Body of pancreas (tissue), 4 donors: ENCODE measurements at regions not wholly inside any gene's neighbourhood (a gene's known extent, or its start where the extent isn't known, plus 50 kb on each side); places are given as distances from the start of the nearest gene placed in this dataset.

Experiments used
- ATAC-seq: fragments of 150-250 bp; one replicate; pipeline ENCODE4 v1.9.1; 2016
- DNase-seq, 4 donors: peaks; one replicate each; pipeline ENCODE4 v3.0.0-alpha.2; 2019
- H3K27ac ChIP-seq, 4 donors: fragments of 200-600 bp; sonication (generic); 1 replicate in 3 of 4; 2 replicates in 1 of 4; pipeline versions ENCODE4 v1.5.1 to v1.6.1; 2016 to 2019; ENCODE audit warnings: mild to moderate bottlenecking in 1 of 4, mixed read lengths in 1 of 4, moderate library complexity in 1 of 4
- H3K27me3 ChIP-seq, 2 donors: fragments of 200-600 bp; sonication (generic); one replicate each; pipeline ENCODE4 v1.6.0; 2016; ENCODE audit warnings: mild to moderate bottlenecking in 1 of 2
- H3K36me3 ChIP-seq, 2 donors: fragments of 200-600 bp; sonication (generic); replicated peaks in 1 of 2; 2 replicates each; pipeline ENCODE4 v1.5.1; 2016; ENCODE audit warnings: low read depth in 2 of 2; ENCODE audit not compliant: insufficient read depth in 1 of 2
- H3K4me1 ChIP-seq: fragments of 200-600 bp; sonication (generic); one replicate; pipeline ENCODE4 v1.6.0; 2016
- H3K4me3 ChIP-seq, 2 donors: fragments of 200-600 bp; sonication (generic); 1 replicate in 1 of 2; 2 replicates in 1 of 2; pipeline ENCODE4 v1.5.1; 2016 to 2019
- H3K9me3 ChIP-seq, 3 donors: fragments of 200-600 bp; sonication (generic); 1 replicate in 2 of 3; 2 replicates in 1 of 3; pipeline ENCODE4 v1.5.1; 2016
- CTCF ChIP-seq, 7 experiments: fragments of 450-650 bp in 4 of 7; fragments of 200-600 bp in 3 of 7; sonication (generic) in 3 of 7; IDR thresholded peaks; one replicate each; pipeline ENCODE4 v1.5.1; 2016 to 2019; ENCODE audit warnings: antibody characterized with exemption in 7 of 7
- POLR2A ChIP-seq, 3 donors: fragments of 450-650 bp; IDR thresholded peaks; one replicate each; pipeline ENCODE4 v1.6.1; 2016; ENCODE audit warnings: antibody characterized with exemption in 3 of 3, mild to moderate bottlenecking in 2 of 3
- WGBS, 2 donors: methylation state at CpG; one replicate each; pipeline ENCODE4 v1.1.5; 2017; 5-methylcytosine and 5-hydroxymethylcytosine counted together
- intact Hi-C: fragments of 100-400 bp; cut with DNase I; formaldehyde crosslinking; loops from one replicate; pipeline ENCODE4 v1.15.1; 2023

DNA sequence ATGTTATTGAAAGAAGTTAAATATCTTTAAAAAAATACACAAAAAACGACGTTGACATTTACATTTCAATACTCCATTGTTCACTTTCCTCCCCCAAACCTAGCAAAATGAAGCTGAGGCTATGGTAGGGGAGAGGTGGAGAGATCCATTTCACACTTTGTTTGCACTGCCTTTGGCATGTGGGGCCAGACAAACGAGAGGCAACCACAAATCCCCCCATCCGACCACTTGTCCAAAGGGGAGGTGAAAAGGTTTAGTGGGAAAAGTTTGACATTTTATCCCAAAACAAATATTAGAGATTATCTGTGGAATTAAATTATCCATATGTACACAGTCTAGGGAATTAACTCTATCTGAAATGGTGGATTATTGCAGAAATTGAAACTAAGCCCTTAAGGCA is 261.7 kb upstream of the FIGN start:
- H3K36me3 ChIP-seq = no peaks in the 10 kb centered on the region
- no peak overlapping the region for H3K27ac ChIP-seq
- intact Hi-C loops = no loop called here
- H3K4me3 ChIP-seq = no peak overlapping the region
- DNase-seq (no peak), ATAC-seq (no peak)
- no peaks in the 10 kb centered on the region for H3K27me3 ChIP-seq
- WGBS, 2 donors = 29 to 42% methylated on average over 4 of the region's 4 CpGs
- no peaks in the 10 kb centered on the region for H3K4me1 ChIP-seq
- TF ChIP-seq CTCF (IDR thresholded peaks at IDR 0.05) (no peak), POLR2A (IDR thresholded peaks at IDR 0.05) (no peak)
- no peaks in the 10 kb centered on the region for H3K9me3 ChIP-seq

GRCh38 chr2:163990541-163990940 is 254.7 kb upstream of the FIGN start:
- TF ChIP-seq POLR2A (IDR thresholded peaks at IDR 0.05) (no peak), CTCF (IDR thresholded peaks at IDR 0.05) (no peak)
- H3K4me3 ChIP-seq = no peak overlapping the region
- WGBS, 2 donors = 60 to 62% methylated on average over 2 of the region's 2 CpGs

GRCh38 chr2:163990101-163990500 is 254.3 kb upstream of the FIGN start:
- intact Hi-C loops = no loop called here
- H3K9me3 ChIP-seq = no peaks in the 10 kb centered on the region
- no peaks in the 10 kb centered on the region for H3K36me3 ChIP-seq
- no peak for ATAC-seq
- DNase-seq = no peak
- no peaks in the 10 kb centered on the region for H3K4me1 ChIP-seq
- H3K27me3 ChIP-seq = no peaks in the 10 kb centered on the region
- WGBS, 2 donors = 61 to 67% methylated on average over 4 of the region's 4 CpGs
- no peak overlapping the region for H3K27ac ChIP-seq
- H3K4me3 ChIP-seq = no peak overlapping the region
- TF ChIP-seq POLR2A (IDR thresholded peaks at IDR 0.05) = no peak
- TF ChIP-seq CTCF (IDR thresholded peaks at IDR 0.05) = no peak

More at GRCh38 chr2:163990541-163990940, 254.7 kb upstream of the FIGN start:
- Histone ChIP-seq H3K27me3 (no peaks in the 10 kb centered on the region), H3K27ac (no peak overlapping the region), H3K36me3 (no peaks in the 10 kb centered on the region), H3K4me1 (no peaks in the 10 kb centered on the region), H3K9me3 (no peaks in the 10 kb centered on the region)
- DNase-seq (no peak), ATAC-seq (no peak)
- intact Hi-C loops = no loop called here

DNA sequence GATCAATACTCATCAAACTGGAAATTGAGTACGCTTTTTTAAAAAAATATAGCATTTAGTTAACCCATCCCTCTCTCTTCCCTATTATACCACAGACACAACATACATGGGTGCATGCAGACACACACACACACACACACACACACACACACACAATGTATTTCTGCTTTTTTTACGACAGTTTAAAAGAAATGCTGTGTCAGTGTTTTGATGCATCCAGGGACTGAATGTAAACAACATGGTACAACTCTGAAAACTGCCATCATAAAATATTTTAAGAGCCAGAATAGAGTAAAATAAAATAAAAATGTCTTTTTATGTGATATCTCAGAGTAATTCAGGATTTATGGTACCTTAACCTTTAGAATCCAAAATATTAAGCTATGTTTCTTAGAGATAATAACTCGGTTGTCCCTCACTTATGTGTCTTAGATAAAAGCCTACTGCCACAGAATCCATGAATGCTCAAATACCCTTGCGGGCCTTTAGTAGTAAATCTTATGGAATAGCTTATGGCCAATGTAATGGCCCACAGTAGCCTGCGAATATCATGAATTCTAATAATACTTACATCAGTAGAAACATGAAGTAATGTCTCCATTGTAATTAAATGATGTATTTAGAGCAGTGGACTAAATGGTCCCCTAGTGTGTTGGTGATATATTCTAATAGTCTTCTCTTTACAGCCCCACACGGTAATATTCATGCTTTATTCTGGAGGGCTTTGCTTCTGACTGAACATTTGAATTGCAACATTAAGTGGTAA is 251.6 kb upstream of the FIGN start:
- intact Hi-C loops = no loop called here
- DNase-seq (no peak), ATAC-seq (no peak)
- Histone ChIP-seq H3K27me3 (no peaks in the 10 kb centered on the region), H3K36me3 (no peaks in the 10 kb centered on the region), H3K9me3 (no peaks in the 10 kb centered on the region), H3K27ac (no peak overlapping the region), H3K4me3 (no peak overlapping the region), H3K4me1 (no peaks in the 10 kb centered on the region)
- 76 to 84% methylated on average over 6 of the region's 6 CpGs for WGBS, 2 donors
- TF ChIP-seq CTCF (IDR thresholded peaks at IDR 0.05) (no peak), POLR2A (IDR thresholded peaks at IDR 0.05) (no peak)

DNA sequence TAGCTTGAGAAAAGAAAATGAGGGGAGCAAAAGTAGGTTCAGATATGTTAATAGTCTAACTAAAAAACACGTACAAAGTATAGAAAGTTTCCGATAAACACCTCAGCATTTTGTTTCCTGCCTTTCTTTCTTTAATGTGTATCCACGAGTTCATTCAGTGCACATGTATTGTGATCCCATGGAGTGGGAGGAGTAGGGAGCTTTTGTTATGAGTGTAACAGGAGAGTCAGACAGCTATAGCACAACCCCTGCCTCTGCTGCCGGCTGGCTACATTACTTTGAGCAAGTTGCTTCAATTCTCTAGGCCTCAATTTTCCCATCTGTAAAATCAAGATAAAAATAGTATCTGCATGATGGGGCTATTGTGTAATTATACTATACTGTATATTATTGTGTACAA is 249.2 kb upstream of the FIGN start:
- Histone ChIP-seq H3K27ac (no peak overlapping the region), H3K4me3 (no peak overlapping the region), H3K9me3 (no peaks in the 10 kb centered on the region), H3K27me3 (no peaks in the 10 kb centered on the region), H3K36me3 (no peaks in the 10 kb centered on the region), H3K4me1 (no peaks in the 10 kb centered on the region)
- 63 to 71% methylated on average over 4 of the region's 4 CpGs for WGBS, 2 donors
- ATAC-seq (no peak), DNase-seq (no peak)
- TF ChIP-seq POLR2A (IDR thresholded peaks at IDR 0.05) (no peak), CTCF (IDR thresholded peaks at IDR 0.05) (no peak)
- intact Hi-C loops = no loop called here
